Effector memory CD4-positive, alpha-beta T cell (primary cell): ENCODE measurements at regions not wholly inside any gene's neighbourhood (a gene's known extent, or its start where the extent isn't known, plus 50 kb on each side); places are given as distances from the start of the nearest gene placed in this dataset.

Experiments
- DNase-seq, 3 donors: peaks; one replicate each; pipeline ENCODE4 v3.0.0-alpha.2; 2020
- H3K27ac ChIP-seq: 2 replicates; pipeline ENCODE4 v1.7.0; 2013; ENCODE audit warnings: mild to moderate bottlenecking, low read length, moderate library complexity; ENCODE audit not compliant: insufficient read depth, poor library complexity, severe bottlenecking
- H3K27me3 ChIP-seq: replicated peaks from 2 replicates; pipeline ENCODE4 v1.7.0; 2013; ENCODE audit warnings: mild to moderate bottlenecking, low read length; ENCODE audit not compliant: insufficient read depth, control insufficient read depth, poor library complexity, severe bottlenecking
- H3K36me3 ChIP-seq: 2 replicates; pipeline ENCODE4 v1.7.0; 2013; ENCODE audit warnings: mild to moderate bottlenecking, low read length, moderate library complexity; ENCODE audit not compliant: control insufficient read depth, insufficient read depth
- H3K4me1 ChIP-seq: 2 replicates; pipeline ENCODE4 v1.7.0; 2013; ENCODE audit warnings: low read length, mild to moderate bottlenecking; ENCODE audit not compliant: control insufficient read depth, insufficient read depth, poor library complexity, severe bottlenecking
- H3K4me3 ChIP-seq: 2 replicates; pipeline ENCODE4 v1.7.0; 2013; ENCODE audit warnings: low read length, low read depth, mild to moderate bottlenecking; ENCODE audit not compliant: insufficient read depth, poor library complexity, severe bottlenecking
- H3K9me3 ChIP-seq: 2 replicates; pipeline ENCODE4 v1.7.0; 2013; ENCODE audit warnings: mild to moderate bottlenecking, low read length, moderate library complexity; ENCODE audit not compliant: control insufficient read depth

DNA sequence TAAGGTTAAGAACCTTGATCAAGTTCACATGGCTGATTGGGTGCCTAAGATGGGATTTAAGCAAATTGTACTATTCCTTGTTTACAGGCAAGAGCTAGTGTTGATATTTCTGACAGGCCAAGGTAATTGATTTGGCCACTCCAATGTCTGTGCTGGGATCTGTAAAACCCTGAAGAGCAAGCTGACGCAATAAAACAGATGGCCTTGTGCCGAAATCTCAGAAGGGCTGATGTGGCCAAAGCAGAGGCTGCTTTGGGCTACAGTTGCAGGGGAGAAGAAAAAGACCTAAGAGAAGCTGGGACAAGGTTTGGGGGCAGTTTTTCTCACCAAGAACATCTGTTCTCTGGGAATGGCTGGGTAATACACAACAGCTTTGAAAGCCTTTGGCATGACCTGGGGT lies 463.2 kb upstream of the ZNF608 start:
- no peak overlapping the region for H3K27ac ChIP-seq
- H3K36me3 ChIP-seq, result no peaks in the 10 kb centered on the region
- H3K4me3 ChIP-seq, result no peak overlapping the region
- H3K9me3 ChIP-seq, result no peaks in the 10 kb centered on the region
- no peaks in the 10 kb centered on the region for H3K27me3 ChIP-seq
- H3K4me1 ChIP-seq, result no peaks in the 10 kb centered on the region
- no peak for DNase-seq

DNA sequence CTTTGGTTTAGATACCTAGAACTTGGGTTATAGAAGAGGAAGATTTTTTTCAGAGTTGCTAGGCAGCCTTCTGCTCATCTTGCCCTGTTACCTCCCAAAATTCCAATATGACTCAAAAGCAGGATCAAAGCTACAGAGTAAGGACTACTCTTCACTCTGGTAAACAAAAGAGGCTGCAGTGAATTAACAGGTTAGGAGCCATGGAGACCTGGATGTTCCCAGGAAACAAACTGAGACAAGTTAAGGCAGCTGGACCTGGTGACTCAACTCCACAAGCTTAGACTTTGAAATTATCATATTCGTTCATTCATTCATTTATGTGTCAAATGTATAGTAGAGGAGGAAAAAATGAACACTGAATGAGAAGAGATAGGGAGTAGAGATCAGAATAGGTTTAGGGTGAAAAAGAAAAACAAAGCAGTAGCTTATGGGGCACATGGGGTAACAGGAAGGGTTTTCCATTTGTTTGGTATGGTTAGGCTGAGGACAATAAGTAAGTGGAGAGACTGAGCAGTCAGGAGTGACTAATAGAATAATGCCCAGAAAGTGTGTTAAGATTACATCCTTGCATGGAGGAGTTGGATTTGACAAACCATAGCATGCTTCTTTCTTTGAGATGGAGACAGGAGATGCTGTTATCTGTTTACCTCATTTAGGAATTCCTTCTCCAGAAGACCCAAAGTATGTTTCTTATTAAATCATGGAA lies 464.0 kb upstream of the ZNF608 start:
- DNase-seq, result no peak

DNA sequence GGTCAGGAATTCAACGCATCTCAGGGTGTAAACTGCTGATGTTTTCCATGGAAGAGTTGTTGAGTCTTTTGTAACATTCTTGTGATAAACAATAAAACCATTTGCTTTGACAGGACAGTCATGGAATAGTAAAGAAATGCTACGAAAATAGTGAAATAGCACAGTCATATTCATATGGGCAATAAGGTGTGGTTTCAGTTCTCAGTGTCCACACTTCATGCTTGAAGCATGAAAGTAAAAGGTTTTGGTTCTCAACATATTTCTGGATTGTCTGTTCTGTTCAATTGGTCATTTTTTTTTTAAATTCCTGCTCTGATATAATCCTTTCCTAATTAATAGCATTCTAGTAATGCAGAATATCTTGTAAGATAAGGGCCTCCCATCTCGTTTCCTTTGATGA lies 467.6 kb upstream of the ZNF608 start:
- H3K4me3 ChIP-seq, result no peak overlapping the region
- DNase-seq, result no peak
- no peaks in the 10 kb centered on the region for H3K9me3 ChIP-seq
- H3K36me3 ChIP-seq, result no peaks in the 10 kb centered on the region
- no peak overlapping the region for H3K27ac ChIP-seq
- H3K27me3 ChIP-seq, result no peaks in the 10 kb centered on the region
- H3K4me1 ChIP-seq, result no peaks in the 10 kb centered on the region

More for the DNA sequence above, 464.0 kb upstream of the ZNF608 start:
- Histone ChIP-seq H3K4me1 (no peaks in the 10 kb centered on the region), H3K27ac (no peak overlapping the region), H3K4me3 (no peak overlapping the region), H3K27me3 (no peaks in the 10 kb centered on the region), H3K9me3 (no peaks in the 10 kb centered on the region), H3K36me3 (no peaks in the 10 kb centered on the region)

DNA sequence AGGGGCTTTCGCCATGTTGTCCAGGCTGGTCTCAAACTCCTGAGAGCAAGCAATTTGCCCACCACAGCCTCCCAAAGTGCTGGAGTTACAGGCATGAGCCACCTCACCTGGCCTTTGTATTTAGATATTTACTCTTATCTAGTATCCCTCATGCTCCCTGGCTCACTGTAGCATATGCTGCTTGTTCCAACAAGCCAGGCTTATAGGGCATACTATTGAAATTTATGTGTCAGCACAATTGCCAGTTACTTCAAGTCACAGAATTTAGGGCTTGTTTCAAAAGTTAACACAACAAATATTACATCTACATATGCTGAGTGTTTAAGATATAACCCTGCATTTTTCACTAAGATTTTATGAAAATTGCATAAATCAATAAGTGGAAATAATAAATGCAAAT lies 469.2 kb upstream of the ZNF608 start:
- Histone ChIP-seq H3K27me3 (no peaks in the 10 kb centered on the region), H3K27ac (no peak overlapping the region), H3K9me3 (no peaks in the 10 kb centered on the region), H3K4me1 (no peaks in the 10 kb centered on the region), H3K36me3 (no peaks in the 10 kb centered on the region), H3K4me3 (no peak overlapping the region)
- DNase-seq, result no peak

DNA sequence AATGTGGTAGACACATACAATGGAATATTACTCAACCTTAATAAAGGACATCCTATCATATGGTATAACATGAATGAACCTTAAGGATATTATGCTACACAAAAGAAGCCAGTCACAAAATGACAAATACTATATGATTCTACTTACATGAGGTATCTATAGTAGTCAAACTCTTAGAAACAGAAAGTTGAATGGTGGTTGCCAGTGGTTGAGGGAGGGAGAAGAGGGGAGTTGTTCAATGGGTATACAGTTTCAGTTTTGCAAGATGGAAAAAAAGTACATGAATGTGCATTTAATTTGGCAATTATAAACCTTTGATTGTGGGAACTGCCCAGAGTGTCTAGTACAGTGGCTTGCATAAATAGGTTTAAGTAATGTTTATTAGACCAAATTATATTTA lies 473.3 kb upstream of the ZNF608 start:
- Histone ChIP-seq H3K36me3 (no peaks in the 10 kb centered on the region), H3K27me3 (no peaks in the 10 kb centered on the region), H3K4me3 (no peak overlapping the region), H3K27ac (no peak overlapping the region), H3K4me1 (no peaks in the 10 kb centered on the region), H3K9me3 (no peaks in the 10 kb centered on the region)
- DNase-seq, result no peak

DNA sequence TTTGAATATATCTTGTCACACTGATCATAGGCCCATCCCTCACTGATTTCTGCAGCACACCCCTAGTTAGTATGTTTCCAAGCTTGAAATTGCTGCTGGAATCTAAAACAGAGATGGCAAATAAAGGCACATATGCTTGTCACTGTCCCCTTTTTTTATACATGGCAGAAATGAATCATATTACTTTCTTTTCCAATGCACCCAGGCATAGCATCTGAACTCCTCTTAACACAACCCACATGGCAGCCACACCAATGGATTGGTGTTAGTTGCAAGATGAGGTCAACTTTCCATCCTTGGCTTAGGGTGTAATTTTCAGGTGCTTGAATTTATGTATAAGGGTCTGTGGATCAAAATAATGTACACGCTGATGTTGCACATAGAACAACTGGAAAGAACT lies 473.8 kb upstream of the ZNF608 start:
- DNase-seq, result no peak
- H3K27ac ChIP-seq, result no peak overlapping the region
- H3K9me3 ChIP-seq, result no peaks in the 10 kb centered on the region

DNA sequence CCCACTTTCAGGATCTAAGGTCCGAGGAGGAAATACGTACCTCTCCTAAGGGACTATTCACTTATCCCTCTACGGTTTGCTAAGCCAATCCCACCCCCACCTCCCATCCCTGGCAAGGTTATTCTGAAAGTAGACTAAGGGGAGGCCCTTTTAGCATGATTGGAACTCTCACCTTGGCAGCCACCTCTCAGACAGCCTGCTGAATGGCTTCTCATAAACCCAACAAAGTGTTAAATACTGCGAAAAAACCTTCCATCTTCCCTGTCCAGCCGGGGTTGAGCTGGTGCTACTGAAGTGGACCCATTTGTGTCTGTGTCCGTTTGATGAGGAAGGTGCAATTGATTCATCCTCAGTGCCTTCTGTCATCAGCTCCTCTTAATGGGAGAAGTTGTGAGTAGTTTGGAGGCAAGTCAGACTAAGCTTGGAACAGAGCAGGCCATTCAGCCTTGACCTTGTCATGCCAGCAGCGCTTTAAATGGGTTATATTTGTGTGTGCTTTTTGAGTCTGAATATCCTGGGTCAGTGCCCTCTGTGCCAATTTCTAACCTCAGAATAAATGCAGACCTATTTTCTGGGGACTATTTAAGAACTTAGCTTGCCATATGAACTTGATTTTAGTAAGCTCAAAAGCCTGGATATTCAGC lies 476.3 kb upstream of the ZNF608 start:
- Histone ChIP-seq H3K27me3 (no peaks in the 10 kb centered on the region), H3K9me3 (no peaks in the 10 kb centered on the region), H3K27ac (no peak overlapping the region), H3K36me3 (no peaks in the 10 kb centered on the region), H3K4me3 (no peak overlapping the region), H3K4me1 (no peaks in the 10 kb centered on the region)
- no peak for DNase-seq

More for the DNA sequence above, 473.8 kb upstream of the ZNF608 start:
- Histone ChIP-seq H3K4me3 (no peak overlapping the region), H3K27me3 (no peaks in the 10 kb centered on the region), H3K4me1 (no peaks in the 10 kb centered on the region), H3K36me3 (no peaks in the 10 kb centered on the region)

DNA sequence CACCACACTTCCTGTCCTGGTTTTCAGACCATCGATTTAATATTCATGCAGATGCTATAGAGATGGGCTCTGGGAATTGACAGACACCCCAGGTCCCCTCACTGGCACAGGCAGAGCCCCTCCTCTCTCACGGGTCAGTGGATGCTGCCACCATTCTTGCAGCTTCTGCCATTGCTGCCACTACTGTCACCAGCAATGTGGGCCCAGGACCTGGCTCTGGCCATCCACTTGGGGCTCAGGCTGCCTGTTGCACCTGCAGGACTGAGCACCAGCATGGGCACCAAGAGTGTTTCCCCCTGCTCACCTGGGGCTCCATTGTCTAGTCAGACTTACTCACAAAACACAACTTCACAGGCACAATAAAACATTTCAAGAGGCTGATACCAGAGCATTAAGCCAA lies 479.0 kb upstream of the ZNF608 start:
- Histone ChIP-seq H3K36me3 (no peaks in the 10 kb centered on the region), H3K4me3 (no peak overlapping the region), H3K27ac (no peak overlapping the region), H3K27me3 (no peaks in the 10 kb centered on the region), H3K4me1 (no peaks in the 10 kb centered on the region), H3K9me3 (no peaks in the 10 kb centered on the region)
- no peak for DNase-seq

DNA sequence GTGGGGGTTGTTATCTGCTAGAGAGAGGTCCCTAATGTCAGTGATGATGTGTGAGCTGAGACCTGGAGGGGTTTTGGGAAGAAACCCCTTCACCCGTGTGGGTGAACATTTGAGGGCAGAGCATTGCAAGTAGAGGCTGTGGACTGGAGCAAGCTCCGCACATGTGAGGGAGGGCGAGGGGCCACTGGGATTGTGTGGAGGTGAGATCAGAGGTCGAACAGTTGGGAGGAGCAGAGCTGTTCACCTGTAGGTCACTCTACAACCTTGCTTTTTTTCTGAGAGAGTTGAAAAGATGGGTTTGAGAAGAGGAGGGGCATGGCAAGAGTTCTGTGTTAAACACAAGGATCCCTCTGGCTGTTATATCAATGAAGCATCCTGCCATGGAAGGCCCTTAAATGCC lies 480.4 kb upstream of the ZNF608 start:
- Histone ChIP-seq H3K4me3 (no peak overlapping the region), H3K27me3 (no peaks in the 10 kb centered on the region), H3K4me1 (no peaks in the 10 kb centered on the region), H3K36me3 (no peaks in the 10 kb centered on the region), H3K27ac (no peak overlapping the region), H3K9me3 (no peaks in the 10 kb centered on the region)
- DNase-seq, result no peak

DNA sequence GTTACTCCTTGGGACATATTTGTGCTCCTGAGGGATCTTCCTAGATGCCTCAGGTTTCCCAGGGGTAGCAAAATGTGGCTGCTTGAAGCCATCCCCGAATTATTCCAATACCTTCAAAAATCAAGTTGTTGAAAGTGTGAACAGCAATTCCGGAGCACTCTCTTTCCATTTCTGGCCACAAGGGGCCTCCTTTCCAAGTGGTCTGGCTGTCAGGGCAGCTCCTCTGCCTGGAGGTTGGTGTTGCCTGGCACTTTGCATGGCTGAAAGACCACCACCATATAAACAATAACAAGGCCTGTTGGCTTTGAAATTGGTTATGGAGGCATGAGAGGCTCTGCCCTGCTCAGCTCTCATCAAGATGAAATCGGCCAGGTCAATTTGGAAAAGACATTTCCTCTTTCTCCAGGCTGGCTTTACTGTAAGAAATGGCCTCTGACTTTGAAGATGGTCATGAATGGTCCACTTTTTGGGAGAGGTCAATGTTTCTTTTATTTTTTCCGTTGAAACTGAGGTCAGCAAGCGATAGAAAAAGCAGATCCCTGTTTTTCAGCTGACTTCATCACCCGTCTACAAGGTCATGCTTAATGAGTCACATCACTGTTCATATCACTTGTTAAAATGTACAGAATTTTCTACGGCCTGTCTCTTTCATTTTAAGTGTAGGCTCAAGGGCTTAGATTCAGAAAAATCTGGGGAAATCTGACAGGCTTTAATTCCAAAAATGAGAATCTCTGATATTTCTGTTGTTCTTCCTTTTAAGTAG lies 481.1 kb upstream of the ZNF608 start:
- Histone ChIP-seq H3K9me3 (no peaks in the 10 kb centered on the region), H3K36me3 (no peaks in the 10 kb centered on the region), H3K27me3 (no peaks in the 10 kb centered on the region), H3K27ac (no peak overlapping the region), H3K4me3 (no peak overlapping the region), H3K4me1 (no peaks in the 10 kb centered on the region)
- no peak for DNase-seq
